Thyroid gland (tissue), 4 donors: ENCODE measurements at regions not wholly inside any gene's neighbourhood (a gene's known extent, or its start where the extent isn't known, plus 50 kb on each side); places are given as distances from the start of the nearest gene placed in this dataset.

Source experiments
- DNase-seq, 2 donors: peaks; one replicate each; pipeline ENCODE4 v3.0.0-alpha.2; 2019
- H3K27ac ChIP-seq, 3 donors: fragments of 200-600 bp; sonication (generic); 1 replicate in 2 of 3; 2 replicates in 1 of 3; pipeline ENCODE4 v1.5.1; 2016 to 2019; ENCODE audit warnings: mild to moderate bottlenecking in 1 of 3, moderate library complexity in 1 of 3
- H3K27me3 ChIP-seq: fragments of 200-600 bp; sonication (generic); one replicate; pipeline ENCODE4 v1.5.1; 2019
- H3K36me3 ChIP-seq, 2 donors: fragments of 200-600 bp; sonication (generic); one replicate each; pipeline ENCODE4 v1.5.1; 2016 to 2019
- H3K4me1 ChIP-seq, 2 donors: fragments of 200-600 bp; sonication (generic); one replicate each; pipeline ENCODE4 v1.5.1; 2017 to 2019
- H3K4me3 ChIP-seq, 3 donors: fragments of 200-600 bp; sonication (generic); replicated peaks in 1 of 3; 1 replicate in 2 of 3; 2 replicates in 1 of 3; pipeline ENCODE4 v1.5.1; 2016; ENCODE audit warnings: mild to moderate bottlenecking in 1 of 3
- H3K9me3 ChIP-seq: fragments of 200-600 bp; sonication (generic); one replicate; pipeline ENCODE4 v1.5.1; 2017
- CTCF ChIP-seq, 6 experiments: fragments of 200-600 bp in 3 of 6; fragments of 450-650 bp in 3 of 6; sonication (generic) in 3 of 6; IDR thresholded peaks; one replicate each; pipeline ENCODE4 v1.5.1; 2016 to 2019; ENCODE audit warnings: antibody characterized with exemption in 6 of 6, mild to moderate bottlenecking in 2 of 6, inconsistent platforms in 1 of 6, moderate library complexity in 1 of 6
- POLR2A ChIP-seq, 2 donors: fragments of 450-650 bp; IDR thresholded peaks; one replicate each; pipeline ENCODE4 v1.6.1; 2017; ENCODE audit warnings: antibody characterized with exemption in 2 of 2, mild to moderate bottlenecking in 2 of 2, moderate library complexity in 1 of 2
- WGBS, 2 donors: methylation state at CpG; one replicate each; pipeline ENCODE4 v1.1.5; 2017; 5-methylcytosine and 5-hydroxymethylcytosine counted together
- intact Hi-C: fragments of 100-400 bp; cut with DNase I; formaldehyde crosslinking; loops from one replicate; pipeline ENCODE4 v1.15.1; 2023

- Histone ChIP-seq H3K4me1 (peaks cover 21 to 51% of the 10 kb centered on the region in 2 donors), H3K27ac (peak overlapping the region; percentile 41 to 82 (median 72))
- WGBS, 2 donors, result 57 to 58% methylated on average over 1 of the region's 1 CpG
Observed at GRCh38 chr11:115920092-115920461, 415.9 kb upstream of the CADM1 start.

GRCh38 chr11:115919341-115920091, 415.3 kb upstream of the CADM1 start:
- DNase-seq, result peak; percentile 29 to 30
- intact Hi-C loops, result no loop called here
- H3K4me3 ChIP-seq, result no peak overlapping the region
- 24 to 29% methylated on average over 4 of the region's 4 CpGs for WGBS, 2 donors
- no peak for TF ChIP-seq CTCF (IDR thresholded peaks at IDR 0.05)
- TF ChIP-seq POLR2A (IDR thresholded peaks at IDR 0.05), result no peak
- H3K27me3 ChIP-seq, result no peaks in the 10 kb centered on the region
- H3K36me3 ChIP-seq, result no peaks in the 10 kb centered on the region
- H3K9me3 ChIP-seq, result no peaks in the 10 kb centered on the region
- H3K4me1 ChIP-seq, result peaks cover 21 to 51% of the 10 kb centered on the region in 2 donors
- H3K27ac ChIP-seq, result peak overlapping the region; percentile 41 to 82 (median 72)

More at GRCh38 chr11:115920092-115920461, 415.9 kb upstream of the CADM1 start:
- Histone ChIP-seq H3K27me3 (no peaks in the 10 kb centered on the region), H3K4me3 (no peak overlapping the region), H3K9me3 (no peaks in the 10 kb centered on the region), H3K36me3 (no peaks in the 10 kb centered on the region)
- intact Hi-C loops, result no loop called here
- no peak for DNase-seq
- TF ChIP-seq POLR2A (IDR thresholded peaks at IDR 0.05), result no peak
- TF ChIP-seq CTCF (IDR thresholded peaks at IDR 0.05), result no peak

- intact Hi-C loops, result no loop called here
- no peak overlapping the region for H3K27ac ChIP-seq
Observed at GRCh38 chr11:115918576-115918975, 414.4 kb upstream of the CADM1 start.

GRCh38 chr11:115916608-115917007, 412.4 kb upstream of the CADM1 start:
- DNase-seq, result peak; percentile 54 to 61
- H3K27ac ChIP-seq, result no peak overlapping the region
- H3K27me3 ChIP-seq, result no peaks in the 10 kb centered on the region
- no peak for TF ChIP-seq CTCF (IDR thresholded peaks at IDR 0.05)
- TF ChIP-seq POLR2A (IDR thresholded peaks at IDR 0.05), result no peak
- H3K4me1 ChIP-seq, result peaks cover 21 to 57% of the 10 kb centered on the region in 2 donors
- no peak overlapping the region for H3K4me3 ChIP-seq
- intact Hi-C loops, result no loop called here
- H3K9me3 ChIP-seq, result no peaks in the 10 kb centered on the region
- 38 to 40% methylated on average over 1 of the region's 2 CpGs for WGBS, 2 donors
- H3K36me3 ChIP-seq, result no peaks in the 10 kb centered on the region

More at GRCh38 chr11:115918576-115918975, 414.4 kb upstream of the CADM1 start:
- TF ChIP-seq CTCF (IDR thresholded peaks at IDR 0.05) (no peak), POLR2A (IDR thresholded peaks at IDR 0.05) (no peak)
- DNase-seq, result no peak
- Histone ChIP-seq H3K4me1 (peaks cover 21 to 51% of the 10 kb centered on the region in 2 donors), H3K36me3 (no peaks in the 10 kb centered on the region), H3K4me3 (no peak overlapping the region), H3K9me3 (no peaks in the 10 kb centered on the region), H3K27me3 (no peaks in the 10 kb centered on the region)
- WGBS, 2 donors, result 87 to 94% methylated on average over 2 of the region's 2 CpGs

GRCh38 chr11:115912484-115912945, 408.3 kb upstream of the CADM1 start:
- intact Hi-C loops, result no loop called here
- Histone ChIP-seq H3K27me3 (no peaks in the 10 kb centered on the region), H3K4me3 (no peak overlapping the region), H3K27ac (peak overlapping the region in 2 of 3 donors; percentile 21 to 32), H3K4me1 (peaks cover 7 to 18% of the 10 kb centered on the region in 2 donors), H3K9me3 (no peaks in the 10 kb centered on the region), H3K36me3 (no peaks in the 10 kb centered on the region)
- peak; percentile 35 to 36 for DNase-seq
- 70 to 74% methylated on average over 2 of the region's 2 CpGs for WGBS, 2 donors
- TF ChIP-seq POLR2A (IDR thresholded peaks at IDR 0.05) (no peak), CTCF (IDR thresholded peaks at IDR 0.05) (peak in 4 of 6 experiments; percentile 33 to 67 (median 45))
